HG03196 (cell line): ENCODE measurements at regions not wholly inside any gene's neighbourhood (a gene's known extent, or its start where the extent isn't known, plus 50 kb on each side); places are given as distances from the start of the nearest gene placed in this dataset.

Source experiments
- ATAC-seq: cut with Tn5 transposase; IDR thresholded peaks from one replicate; pipeline ENCODE4 v1.9.1; 2021; ENCODE audit not compliant: unreplicated experiment

- ATAC-seq: no peak
These were observed 356.9 kb downstream of the DEPDC1B start for GRCh38 chr5:60343102-60343501.

DNA sequence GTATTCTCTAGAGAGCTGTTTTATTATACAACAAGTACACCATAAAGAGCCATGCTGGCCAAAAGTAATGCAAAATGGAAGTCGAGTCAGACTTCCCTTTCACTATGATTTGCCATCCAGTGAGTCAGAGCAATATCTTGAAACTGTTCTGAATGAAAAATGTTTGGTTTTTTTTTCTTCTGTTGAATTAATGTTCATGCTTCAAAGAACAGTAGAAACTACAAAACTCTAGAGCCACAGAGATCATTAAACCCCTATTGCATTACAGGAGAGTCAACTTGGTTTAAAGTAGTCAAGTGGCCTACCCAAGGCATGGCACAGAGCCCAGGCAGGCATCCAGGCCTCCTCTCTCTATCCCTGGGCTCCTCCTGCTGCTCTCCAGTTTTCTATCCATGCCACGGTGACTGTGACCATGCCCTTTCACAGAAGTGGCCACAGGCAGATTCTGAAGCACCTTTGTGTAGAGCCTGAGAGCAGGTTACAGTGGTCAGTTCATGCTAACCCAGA, 358.9 kb downstream of the DEPDC1B start:
- peak; percentile 72 for ATAC-seq

DNA sequence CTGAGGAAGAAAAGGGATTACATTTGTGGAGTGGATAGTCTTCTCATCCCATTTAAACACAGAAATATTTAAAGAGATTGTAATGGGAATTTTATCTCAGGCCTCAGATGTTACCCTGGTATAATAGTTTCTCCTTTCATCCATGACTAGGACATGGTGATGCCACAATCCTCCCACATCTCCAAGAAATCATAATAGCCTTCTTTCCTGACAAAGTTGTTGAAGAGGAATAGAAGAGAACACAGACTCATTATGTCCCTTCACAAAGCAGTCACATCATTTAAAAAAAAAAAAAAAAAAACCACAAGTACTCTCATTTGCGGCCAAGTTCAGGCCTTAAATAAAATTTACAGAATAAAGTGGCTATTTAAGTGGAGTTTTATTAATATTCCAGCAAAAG, 359.6 kb downstream of the DEPDC1B start:
- ATAC-seq: no peak

DNA sequence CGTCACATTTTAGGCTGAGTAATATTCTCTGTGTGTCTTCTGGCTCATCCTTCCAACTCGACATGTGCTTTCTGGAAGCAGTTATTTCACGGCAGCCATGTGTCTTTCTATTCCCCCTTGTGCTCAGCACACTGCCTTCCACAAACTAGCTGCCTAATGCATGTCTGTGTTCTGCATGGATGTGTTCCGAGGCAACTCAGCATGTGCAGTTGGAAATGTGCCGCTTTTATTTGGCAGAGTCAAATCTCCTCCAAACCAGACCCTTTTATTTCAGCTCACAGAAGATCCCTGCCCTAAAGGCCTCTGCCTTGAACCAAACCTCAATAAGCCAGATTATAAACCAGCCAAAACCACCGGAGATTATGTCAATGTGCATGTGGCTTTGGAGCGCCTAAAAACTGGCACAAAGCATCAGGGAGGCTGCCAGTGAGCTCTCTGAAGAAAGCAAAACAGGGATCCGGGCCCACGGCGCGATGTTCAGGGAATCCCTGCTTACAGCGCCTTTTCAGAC, 360.2 kb downstream of the DEPDC1B start:
- ATAC-seq: no peak

DNA sequence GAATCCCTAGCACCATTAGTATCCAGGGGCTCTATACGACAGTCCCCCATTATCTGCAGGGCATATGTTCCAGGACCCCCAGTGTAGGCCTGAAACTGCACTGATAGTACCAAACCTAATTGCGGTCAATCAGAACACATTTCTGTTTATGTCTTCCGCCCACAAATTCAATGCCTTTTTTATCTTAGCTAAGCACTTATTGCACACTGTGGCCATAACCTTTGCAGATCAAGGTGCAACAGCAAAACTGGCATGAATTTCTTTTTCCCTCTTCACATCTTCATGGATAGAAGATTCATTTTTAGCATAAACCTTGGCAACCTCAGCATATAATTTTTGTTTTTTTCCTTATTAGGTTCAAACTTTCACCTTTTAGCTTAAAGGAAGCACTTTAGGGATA, 361.1 kb downstream of the DEPDC1B start:
- ATAC-seq: no peak

- no peak for ATAC-seq
These were observed 363.5 kb downstream of the DEPDC1B start for GRCh38 chr5:60336491-60336890.

DNA sequence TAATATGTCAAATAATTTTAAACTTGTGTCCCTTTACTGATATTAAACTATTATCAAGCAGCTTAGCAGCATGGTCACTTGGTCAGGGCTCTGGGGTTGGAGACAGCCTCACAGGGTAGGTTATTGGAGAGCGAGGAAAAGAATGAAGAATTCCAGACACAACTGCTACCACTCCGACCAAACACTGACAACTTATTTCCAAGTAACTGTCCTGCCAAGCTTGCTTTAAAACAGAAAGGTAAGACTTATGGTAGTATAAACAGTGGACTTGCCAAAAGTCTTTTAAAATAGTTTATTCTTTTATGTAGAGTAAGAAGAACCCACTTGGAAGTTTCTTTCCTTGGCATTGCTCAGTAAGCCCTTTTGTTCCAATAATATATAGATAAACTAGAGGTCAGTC, 364.1 kb downstream of the DEPDC1B start:
- no peak for ATAC-seq

GRCh38 chr5:60334281-60334713, 365.7 kb downstream of the DEPDC1B start:
- no peak for ATAC-seq

DNA sequence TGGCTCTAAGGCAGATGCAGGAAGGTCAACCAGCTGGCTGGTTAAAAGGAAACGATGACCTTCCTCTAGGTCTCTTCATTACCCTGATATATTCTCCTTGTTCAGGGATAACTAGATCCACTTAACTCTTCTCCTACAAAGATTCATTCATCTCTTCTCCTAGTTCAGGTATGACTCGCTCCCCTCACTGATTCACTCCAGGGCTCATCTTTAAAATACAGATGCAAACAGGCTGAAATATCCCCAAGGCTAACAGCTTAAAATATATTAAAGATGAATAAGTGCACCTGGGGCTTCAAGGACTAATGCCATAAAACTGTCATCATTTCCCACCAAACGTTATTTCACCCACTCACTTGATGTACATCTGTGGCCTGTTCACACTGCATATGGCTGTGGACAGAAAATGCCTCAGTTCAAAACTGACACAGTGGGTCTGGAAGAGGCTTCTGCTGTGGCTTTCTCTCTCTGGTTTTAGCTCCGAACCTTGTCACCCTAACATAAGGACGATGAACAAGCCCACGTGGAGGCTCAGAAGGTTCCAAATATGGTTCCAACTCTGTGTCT, 366.9 kb downstream of the DEPDC1B start:
- ATAC-seq: no peak

GRCh38 chr5:60332244-60333004, 367.5 kb downstream of the DEPDC1B start:
- ATAC-seq: peak; percentile 79

DNA sequence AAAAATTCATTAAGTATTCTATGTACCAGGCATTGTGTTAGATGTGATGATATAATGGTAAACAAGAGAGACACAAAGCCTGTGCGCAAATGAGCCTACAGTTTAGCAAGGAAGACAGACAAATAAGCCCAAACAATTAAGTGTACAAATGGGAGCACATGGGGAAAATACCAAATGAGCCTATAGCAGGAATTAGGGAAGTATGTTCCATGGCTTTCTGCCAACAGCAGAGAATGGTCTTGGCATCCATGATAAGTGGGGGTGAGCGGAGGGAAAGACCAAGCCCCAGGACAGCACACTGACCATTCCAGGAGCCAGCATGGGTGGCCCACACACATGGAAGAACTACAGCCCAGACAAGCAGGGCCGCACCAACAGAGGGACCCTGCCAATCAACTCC, 369.7 kb downstream of the DEPDC1B start:
- no peak for ATAC-seq

- ATAC-seq: no peak
These were observed 374.1 kb downstream of the DEPDC1B start for GRCh38 chr5:60325870-60326269.

DNA sequence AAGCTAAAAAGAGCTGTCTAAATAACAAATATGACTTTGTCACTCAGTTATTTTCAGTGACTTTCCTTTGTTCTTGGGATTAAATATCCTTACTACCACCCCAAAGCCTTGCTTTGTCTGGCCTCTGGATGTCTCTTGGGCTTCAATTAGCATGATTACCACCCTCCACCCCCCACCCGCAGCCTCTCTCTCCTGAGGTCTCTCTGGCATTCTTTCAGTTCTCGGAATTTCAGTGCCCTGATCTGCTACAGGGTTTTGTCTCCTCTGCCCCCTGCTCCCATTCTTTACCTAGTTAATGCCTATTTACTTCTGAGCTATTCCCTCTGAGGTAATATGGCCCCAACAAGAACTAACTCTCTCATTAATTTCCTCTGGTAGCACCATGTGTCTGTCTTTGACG, 376.4 kb downstream of the DEPDC1B start:
- no peak for ATAC-seq

DNA sequence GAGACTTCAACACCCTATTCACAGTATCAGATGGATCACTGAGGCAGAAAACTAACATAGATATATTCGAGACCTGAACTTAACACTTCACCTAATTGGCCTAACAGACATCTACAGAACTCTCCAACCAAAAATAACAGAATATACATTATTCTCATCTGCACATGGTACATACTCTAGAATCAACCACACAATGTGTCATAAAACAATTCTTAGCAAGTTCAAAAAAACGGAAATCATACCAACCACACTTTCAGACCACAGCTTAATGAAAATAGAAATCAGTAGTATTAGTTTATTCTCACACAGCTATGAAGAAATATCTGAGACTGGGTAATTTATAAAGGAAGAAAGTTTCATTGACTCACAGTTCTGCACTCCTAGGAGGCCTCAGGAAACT, 387.9 kb downstream of the DEPDC1B start:
- ATAC-seq: no peak

GRCh38 chr5:60299944-60300343, 400.0 kb downstream of the DEPDC1B start:
- no peak for ATAC-seq

DNA sequence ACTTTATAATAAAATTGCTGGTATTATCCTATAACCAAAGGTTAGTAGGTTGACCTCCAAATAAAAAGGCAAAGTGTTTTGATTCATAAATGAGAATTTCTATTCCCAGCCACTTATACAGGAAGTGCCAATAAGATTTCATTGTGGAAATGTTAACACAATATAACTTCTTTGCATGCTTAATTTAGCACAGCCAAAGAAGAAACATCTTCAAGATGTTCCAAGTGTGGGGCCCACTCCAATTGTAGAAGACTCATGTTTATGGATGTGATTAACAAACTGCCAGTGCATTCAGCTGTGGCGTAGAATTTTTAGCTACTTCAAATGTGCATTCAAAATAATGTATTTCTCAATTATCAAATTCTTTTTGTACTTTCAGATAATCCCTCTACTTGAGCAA, 402.3 kb downstream of the DEPDC1B start:
- no peak for ATAC-seq

- no peak for ATAC-seq
These were observed 401.9 kb upstream of the PDE4D start for GRCh38 chr5:60295423-60295822.

GRCh38 chr5:60293518-60293917, 400.0 kb upstream of the PDE4D start:
- no peak for ATAC-seq

- ATAC-seq: peak; percentile 85
These were observed 393.7 kb upstream of the PDE4D start for GRCh38 chr5:60287174-60287771.

- no peak for ATAC-seq
These were observed 392.4 kb upstream of the PDE4D start for GRCh38 chr5:60285910-60286309.

DNA sequence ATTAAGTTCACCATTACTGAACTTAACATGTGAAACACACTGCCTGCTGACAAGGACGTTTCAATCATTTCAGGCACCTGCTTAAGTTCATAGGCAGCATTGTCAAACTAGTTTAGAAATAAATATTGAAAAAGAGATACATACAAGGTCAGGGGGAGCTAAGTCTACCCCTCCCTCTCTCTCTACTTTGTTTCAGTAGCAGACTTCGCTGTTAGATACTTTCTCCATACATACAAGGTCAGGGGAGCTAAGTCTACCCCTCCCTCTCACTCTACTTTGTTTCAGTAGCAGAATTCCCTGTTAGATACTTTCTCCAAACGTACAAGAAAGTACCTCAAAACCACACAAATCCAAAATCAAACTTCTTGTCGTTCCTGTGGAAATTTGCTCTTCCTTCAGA, 387.4 kb upstream of the PDE4D start:
- ATAC-seq: no peak

GRCh38 chr5:60277941-60278340, 384.4 kb upstream of the PDE4D start:
- no peak for ATAC-seq
